Stimulated activated CD8-positive, alpha-beta memory T cell treated with anti-CD3 and anti-CD28 coated beads, Interleukin-7, amount 100 ng/mL, for 48 hours (primary cell): ENCODE measurements at regions not wholly inside any gene's neighbourhood (a gene's known extent, or its start where the extent isn't known, plus 50 kb on each side); places are given as distances from the start of the nearest gene placed in this dataset.

Source experiments
- DNase-seq, 2 donors: peaks; one replicate each; pipeline ENCODE4 v3.0.0-alpha.2; 2020; ENCODE audit warnings: low read depth in 1 of 2; ENCODE audit errors: extremely low read depth in 1 of 2

- no peak for DNase-seq
Measured at GRCh38 chr3:159210336-159210735, 408.5 kb downstream of the MFSD1 start.

GRCh38 chr3:159216311-159216710, 414.5 kb downstream of the MFSD1 start:
- no peak for DNase-seq

GRCh38 chr3:159219231-159219630, 417.4 kb downstream of the MFSD1 start:
- no peak for DNase-seq

GRCh38 chr3:159221335-159221734, 419.5 kb downstream of the MFSD1 start:
- DNase-seq, result no peak

GRCh38 chr3:159229116-159229680, 427.3 kb downstream of the MFSD1 start:
- DNase-seq, result no peak

- DNase-seq, result no peak
Measured at GRCh38 chr3:159232966-159233365, 431.1 kb downstream of the MFSD1 start.

- no peak for DNase-seq
Measured at GRCh38 chr3:159233734-159234133, 431.9 kb downstream of the MFSD1 start.

GRCh38 chr3:159234306-159234705, 432.5 kb downstream of the MFSD1 start:
- no peak for DNase-seq

- DNase-seq, result no peak
Measured at GRCh38 chr3:159236321-159236720, 434.5 kb downstream of the MFSD1 start.

GRCh38 chr3:159237226-159237625, 435.4 kb downstream of the MFSD1 start:
- no peak for DNase-seq

GRCh38 chr3:159238646-159239045, 436.8 kb downstream of the MFSD1 start:
- DNase-seq, result no peak

- no peak for DNase-seq
Measured at GRCh38 chr3:159239059-159239458, 437.2 kb downstream of the MFSD1 start.

- no peak for DNase-seq
Measured at GRCh38 chr3:159244933-159245332, 443.1 kb downstream of the MFSD1 start.

- no peak for DNase-seq
Measured at GRCh38 chr3:159245871-159246270, 444.0 kb downstream of the MFSD1 start.

GRCh38 chr3:159246385-159246784, 444.5 kb downstream of the MFSD1 start:
- no peak for DNase-seq

- DNase-seq, result no peak
Measured at GRCh38 chr3:159249472-159250174, 447.8 kb downstream of the MFSD1 start.

GRCh38 chr3:159250961-159251360, 449.1 kb downstream of the MFSD1 start:
- DNase-seq, result no peak

- no peak for DNase-seq
Measured at GRCh38 chr3:159252274-159252673, 450.4 kb downstream of the MFSD1 start.

- no peak for DNase-seq
Measured at GRCh38 chr3:159252772-159253384, 451.0 kb downstream of the MFSD1 start.

- no peak for DNase-seq
Measured at GRCh38 chr3:159253860-159254259, 452.0 kb downstream of the MFSD1 start.

GRCh38 chr3:159257954-159258353, 456.1 kb downstream of the MFSD1 start:
- DNase-seq, result no peak

- no peak for DNase-seq
Measured at GRCh38 chr3:159258934-159259333, 457.1 kb downstream of the MFSD1 start.
